Epithelial cell of proximal tubule (primary cell): ENCODE measurements at regions not wholly inside any gene's neighbourhood (a gene's known extent, or its start where the extent isn't known, plus 50 kb on each side); places are given as distances from the start of the nearest gene placed in this dataset.

ENCODE experiments used
- DNase-seq: peaks from one replicate; pipeline ENCODE4 v3.0.0-alpha.2; 2011; ENCODE audit warnings: low read depth
- H3K4me3 ChIP-seq: 2 replicates; pipeline ENCODE4 v1.5.1; 2011; ENCODE audit warnings: low read depth, mild to moderate bottlenecking, low read length
- TF ChIP-seq, protein P1 (sequence below): conservative IDR thresholded peaks from 2 replicates; pipeline ENCODE4 v1.5.1; 2012; ENCODE audit warnings: low read depth, mild to moderate bottlenecking, low read length

DNA sequence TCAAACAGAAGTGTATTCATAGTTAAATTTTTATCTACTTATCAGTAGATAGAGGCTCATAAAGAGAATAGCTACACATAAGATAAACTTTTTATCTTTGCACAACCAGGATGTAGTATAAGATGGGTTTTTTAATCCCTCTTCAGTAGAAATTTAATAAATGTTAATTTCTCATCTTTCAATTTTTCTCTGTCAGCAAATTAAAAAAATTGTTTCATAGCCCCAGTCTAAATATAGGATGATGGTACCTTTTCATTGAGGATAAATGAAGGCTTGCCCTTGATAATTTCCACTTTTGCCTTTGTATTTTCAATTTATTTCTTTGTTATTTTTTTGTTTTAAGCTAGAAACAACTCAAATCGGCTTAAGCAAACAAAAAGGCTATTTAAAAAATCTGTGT lies 251.2 kb upstream of the NOX3 start:
- no peak for DNase-seq
- TF ChIP-seq, protein P1, sequence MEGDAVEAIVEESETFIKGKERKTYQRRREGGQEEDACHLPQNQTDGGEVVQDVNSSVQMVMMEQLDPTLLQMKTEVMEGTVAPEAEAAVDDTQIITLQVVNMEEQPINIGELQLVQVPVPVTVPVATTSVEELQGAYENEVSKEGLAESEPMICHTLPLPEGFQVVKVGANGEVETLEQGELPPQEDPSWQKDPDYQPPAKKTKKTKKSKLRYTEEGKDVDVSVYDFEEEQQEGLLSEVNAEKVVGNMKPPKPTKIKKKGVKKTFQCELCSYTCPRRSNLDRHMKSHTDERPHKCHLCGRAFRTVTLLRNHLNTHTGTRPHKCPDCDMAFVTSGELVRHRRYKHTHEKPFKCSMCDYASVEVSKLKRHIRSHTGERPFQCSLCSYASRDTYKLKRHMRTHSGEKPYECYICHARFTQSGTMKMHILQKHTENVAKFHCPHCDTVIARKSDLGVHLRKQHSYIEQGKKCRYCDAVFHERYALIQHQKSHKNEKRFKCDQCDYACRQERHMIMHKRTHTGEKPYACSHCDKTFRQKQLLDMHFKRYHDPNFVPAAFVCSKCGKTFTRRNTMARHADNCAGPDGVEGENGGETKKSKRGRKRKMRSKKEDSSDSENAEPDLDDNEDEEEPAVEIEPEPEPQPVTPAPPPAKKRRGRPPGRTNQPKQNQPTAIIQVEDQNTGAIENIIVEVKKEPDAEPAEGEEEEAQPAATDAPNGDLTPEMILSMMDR = no peak
- no peak overlapping the region for H3K4me3 ChIP-seq

DNA sequence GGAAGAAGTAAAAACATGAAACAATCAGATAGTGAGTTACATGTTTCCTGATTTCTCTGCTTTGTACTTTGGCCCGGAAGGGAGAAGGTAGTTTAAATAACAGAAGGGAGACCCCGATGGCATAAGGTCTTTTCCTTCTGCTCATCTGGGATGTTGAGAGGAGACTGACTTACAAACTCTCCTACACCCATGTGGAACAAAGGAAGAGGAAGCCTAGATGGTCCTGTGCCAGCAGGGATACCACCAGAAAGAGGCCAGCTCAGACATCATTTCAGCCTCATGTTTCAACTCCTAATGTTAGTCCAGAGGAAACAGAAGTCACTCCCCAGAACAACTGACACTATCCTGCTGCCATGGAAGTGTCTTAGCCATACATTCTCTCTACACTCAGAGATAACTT lies 250.7 kb upstream of the NOX3 start:
- TF ChIP-seq, protein P1 = no peak
- no peak overlapping the region for H3K4me3 ChIP-seq
- no peak for DNase-seq

DNA sequence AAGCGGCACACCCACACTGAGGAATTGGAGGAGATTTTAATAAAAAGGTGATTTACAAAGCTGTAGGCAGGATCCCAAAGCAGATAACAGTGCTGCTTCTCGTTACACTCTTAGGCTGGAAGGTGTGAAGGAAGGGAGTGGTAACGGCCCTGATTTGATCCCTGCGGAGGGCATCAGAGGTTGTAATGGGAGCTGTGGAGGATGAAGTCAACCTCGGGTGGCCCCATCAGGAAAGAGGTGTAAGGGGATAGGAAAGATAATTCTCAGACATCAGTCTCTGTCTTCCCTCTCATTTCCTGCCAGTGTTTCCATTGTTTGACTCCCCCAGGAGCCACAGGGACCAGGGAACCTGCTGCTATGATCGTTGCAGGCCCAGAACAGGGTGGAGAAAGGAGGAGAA lies 245.7 kb upstream of the NOX3 start:
- no peak for DNase-seq
- no peak overlapping the region for H3K4me3 ChIP-seq
- TF ChIP-seq, protein P1 = no peak

GRCh38 chr6:155695495-155695894 lies 239.9 kb upstream of the NOX3 start:
- TF ChIP-seq, protein P1 = no peak
- H3K4me3 ChIP-seq = no peak overlapping the region
- no peak for DNase-seq

GRCh38 chr6:155694419-155694790 lies 238.8 kb upstream of the NOX3 start:
- H3K4me3 ChIP-seq = no peak overlapping the region
- no peak for DNase-seq
- TF ChIP-seq, protein P1 = peak; percentile 9

DNA sequence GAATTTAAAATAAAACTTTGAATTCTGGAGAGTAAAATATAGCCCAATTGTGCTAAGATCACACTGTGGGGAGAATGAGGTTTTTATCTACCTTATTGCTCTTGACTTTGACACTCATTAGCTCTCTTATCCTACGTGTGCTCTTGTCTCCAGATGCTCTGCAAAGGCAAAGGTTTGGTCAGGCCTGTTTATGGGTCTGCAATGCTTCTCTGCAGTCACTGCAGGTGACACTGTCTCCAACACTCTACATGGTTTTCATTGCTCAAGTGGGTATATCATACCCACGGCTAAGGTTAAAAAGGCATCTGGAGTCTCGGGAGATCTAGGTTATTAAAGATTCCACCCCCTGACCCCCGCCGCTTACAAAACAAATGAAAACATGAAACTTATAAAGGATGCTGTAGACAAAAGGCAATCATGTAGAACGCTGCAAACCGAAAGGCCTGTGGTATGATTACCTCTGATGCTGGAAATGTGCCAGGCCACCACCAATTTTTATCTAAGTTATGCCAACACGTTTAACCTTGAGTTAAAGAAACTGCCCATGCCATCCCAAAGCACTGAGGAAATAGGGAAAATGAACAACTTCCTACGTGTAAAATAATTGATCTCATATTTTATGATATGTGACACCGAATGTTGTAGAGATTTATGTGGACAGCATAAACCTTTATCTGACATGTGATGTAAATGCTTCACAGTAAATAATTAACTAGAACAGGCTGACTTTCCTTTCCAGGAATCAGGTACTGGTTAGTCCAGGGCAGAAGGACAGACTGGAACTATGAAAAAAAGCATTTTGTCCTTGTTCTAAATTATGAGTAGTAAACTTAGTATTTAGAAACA lies 238.2 kb upstream of the NOX3 start:
- no peak overlapping the region for H3K4me3 ChIP-seq
- TF ChIP-seq, protein P1 = no peak
- DNase-seq = peak; percentile 67

GRCh38 chr6:155690820-155691219 lies 235.2 kb upstream of the NOX3 start:
- no peak overlapping the region for H3K4me3 ChIP-seq
- TF ChIP-seq, protein P1 = no peak
- DNase-seq = no peak
